HepG2 (cell line): ENCODE measurements at regions not wholly inside any gene's neighbourhood (a gene's known extent, or its start where the extent isn't known, plus 50 kb on each side); places are given as distances from the start of the nearest gene placed in this dataset.

Experiments used
- ATAC-seq: fragments of 200-7000 bp; cut with Tn5 transposase; 3 replicates; pipeline ENCODE4 v1.9.1; 2020; ENCODE audit warnings: mild to moderate bottlenecking, moderate library complexity
- BruUV-seq: library from RNA; stranded (reverse); fragments of 400-500 nt; replicated peaks from 2 replicates; lab custom pipeline; 2021; lab: Mats Ljungman, UMichigan
- CTCF ChIA-PET: fragments of 300-600 bp; formaldehyde crosslinking; extraction: SDS; loops from one replicate; lab custom pipeline; 2021; ENCODE audit warnings: low total read pairs, inconsistent platforms, low intra/inter-chr PET ratio; lab: Yijun Ruan, JAX
- POLR2A ChIA-PET: fragments of 350-600 bp; sonication (Branson Sonifier 250); formaldehyde crosslinking; loops from one replicate; lab custom pipeline; 2020; ENCODE audit warnings: antibody characterized with exemption, inconsistent platforms; lab: Yijun Ruan, JAX
- DNase-seq: peaks from one replicate; pipeline ENCODE4 v3.0.0-alpha.2; 2015; ENCODE audit warnings: low spot score
- FAIRE-seq: peaks from 3 replicates; lab custom pipeline; 2011; peaks lifted over from hg19 to GRCh38; lab: Jason Lieb, UNC
- H2AFZ ChIP-seq: one replicate; pipeline ENCODE4 v1.6.1; 2011; ENCODE audit warnings: low read length, inconsistent platforms
- H3K27ac ChIP-seq: fragments of 300-600 bp; 3 replicates; pipeline ENCODE4 v1.8.0; 2011; ENCODE audit warnings: mixed run types, mild to moderate bottlenecking, mixed read lengths, low read length, inconsistent platforms; ENCODE audit not compliant: insufficient read depth; ENCODE audit errors: extremely low read length
- H3K27me3 ChIP-seq, 2 experiments: fragments of 200-600 bp in 1 of 2; 2 replicates in 1 of 2; 3 replicates in 1 of 2; pipeline versions ENCODE4 v1.6.0 to v1.8.0; 2011; ENCODE audit warnings: low read length in 2 of 2, mild to moderate bottlenecking in 2 of 2, moderate library complexity in 2 of 2, inconsistent platforms in 1 of 2; ENCODE audit not compliant: insufficient read depth in 2 of 2, control insufficient read depth in 1 of 2
- H3K36me3 ChIP-seq, 2 experiments: fragments of 200-600 bp in 1 of 2; replicated peaks in 1 of 2; 2 replicates in 1 of 2; 3 replicates in 1 of 2; pipeline versions ENCODE4 v1.5.1 to v1.8.0; 2011; ENCODE audit warnings: low read length in 2 of 2, inconsistent platforms in 1 of 2; ENCODE audit not compliant: insufficient read depth in 2 of 2, control insufficient read depth in 1 of 2
- H3K4me1 ChIP-seq: 2 replicates; pipeline ENCODE4 v1.5.1; 2012; ENCODE audit warnings: low read length, inconsistent platforms; ENCODE audit not compliant: insufficient read depth
- H3K4me2 ChIP-seq: 2 replicates; pipeline ENCODE4 v1.6.0; 2011; ENCODE audit warnings: low read depth, low read length, inconsistent platforms
- H3K4me3 ChIP-seq, 3 experiments: fragments of 200-600 bp in 1 of 3; sonication (generic), shearing (Covaris generic) in 1 of 3; replicated peaks in 1 of 3; 2 replicates each; pipeline ENCODE4 v1.5.1; 2011 to 2016; ENCODE audit warnings: low read length in 3 of 3, inconsistent platforms in 2 of 3, low read depth in 2 of 3, mild to moderate bottlenecking in 2 of 3, control low read depth in 1 of 3, mixed read lengths in 1 of 3; ENCODE audit not compliant: insufficient read depth in 1 of 3
- H3K79me2 ChIP-seq: one replicate; pipeline ENCODE4 v1.6.1; 2011; ENCODE audit warnings: low read length, inconsistent platforms; ENCODE audit not compliant: insufficient read depth
- H3K9ac ChIP-seq: 2 replicates; pipeline ENCODE4 v1.6.0; 2011; ENCODE audit warnings: mild to moderate bottlenecking, low read depth, low read length, inconsistent platforms; ENCODE audit not compliant: insufficient read depth
- H3K9me3 ChIP-seq: 2 replicates; pipeline ENCODE4 v1.5.1; 2012; ENCODE audit warnings: mild to moderate bottlenecking, low read length
- H4K20me1 ChIP-seq: 2 replicates; pipeline ENCODE4 v1.6.0; 2011; ENCODE audit warnings: inconsistent platforms, mild to moderate bottlenecking, low read length, moderate library complexity; ENCODE audit not compliant: insufficient read depth
- CBFB ChIP-seq: sonication (generic); formaldehyde crosslinking; IDR thresholded peaks from 2 replicates; pipeline ENCODE4 v1.4.0; 2020; ENCODE audit warnings: missing genetic modification reagents
- ETV5 ChIP-seq: IDR thresholded peaks from 2 replicates; pipeline ENCODE4 v1.6.1; 2018; ENCODE audit warnings: missing biosample characterization, missing genetic modification reagents, inconsistent platforms, borderline replicate concordance
- HHEX ChIP-seq: IDR thresholded peaks from 2 replicates; pipeline ENCODE4 v1.6.1; 2016; ENCODE audit warnings: control low read depth
- ISL2 ChIP-seq: sonication (generic); formaldehyde crosslinking; IDR thresholded peaks from 2 replicates; pipeline ENCODE4 v1.5.0; 2020; ENCODE audit warnings: missing genetic modification reagents
- MED8 ChIP-seq: sonication (generic); formaldehyde crosslinking; IDR thresholded peaks from 2 replicates; pipeline ENCODE4 v1.8.1; 2023; ENCODE audit warnings: mild to moderate bottlenecking, missing genetic modification reagents; ENCODE audit not compliant: insufficient replicate concordance
- MTA1 ChIP-seq: sonication (generic); formaldehyde crosslinking; IDR thresholded peaks from 2 replicates; pipeline ENCODE4 v1.4.0; 2020; ENCODE audit warnings: missing genetic modification reagents, mild to moderate bottlenecking, borderline replicate concordance
- NKX3-1 ChIP-seq: sonication (generic); formaldehyde crosslinking; IDR thresholded peaks from 2 replicates; pipeline ENCODE4 v1.5.0; 2020; ENCODE audit warnings: missing genetic modification reagents
- RFX5 ChIP-seq: IDR thresholded peaks from 2 replicates; pipeline ENCODE4 v1.6.1; 2011; ENCODE audit warnings: low read depth, low read length, improper control_type of control experiment
- ZNF232 ChIP-seq: sonication (generic); formaldehyde crosslinking; IDR thresholded peaks from 2 replicates; pipeline ENCODE4 v1.4.0; 2020; ENCODE audit warnings: missing genetic modification reagents, borderline replicate concordance
- ZNF292 ChIP-seq: sonication (generic); formaldehyde crosslinking; IDR thresholded peaks from 2 replicates; pipeline ENCODE4 v1.8.1; 2022; ENCODE audit warnings: mild to moderate bottlenecking, low read depth, missing genetic modification reagents, borderline replicate concordance
- ZNF343 ChIP-seq: sonication (generic); formaldehyde crosslinking; IDR thresholded peaks from 2 replicates; pipeline ENCODE4 v1.4.0; 2020; ENCODE audit warnings: mild to moderate bottlenecking, missing genetic modification reagents
- ZNF605 ChIP-seq: sonication (generic); formaldehyde crosslinking; IDR thresholded peaks from 2 replicates; pipeline ENCODE4 v1.8.0; 2022; ENCODE audit warnings: mild to moderate bottlenecking, missing genetic modification reagents
- WGBS: methylation state at CpG from one replicate; pipeline ENCODE4 v1.1.6; 2017; ENCODE audit warnings: low lambda C conversion rate; 5-methylcytosine and 5-hydroxymethylcytosine counted together
- in situ Hi-C: cut with HindIII; loops from 2 replicates; pipeline ENCODE4 v1.10.0; 2017; ENCODE audit warnings: low pct_unique_long_range_greater_than_20kb; ENCODE audit not compliant: extremely low pct_ligation_motif_present
- intact Hi-C: fragments of 100-400 bp; cut with micrococcal nuclease; formaldehyde crosslinking; loops from one replicate; pipeline ENCODE4 v1.10.0; 2022; ENCODE audit not compliant: unreplicated experiment
- TF ChIP-seq, protein P1 (sequence below): sonication (generic); formaldehyde crosslinking; IDR thresholded peaks from 2 replicates; pipeline ENCODE4 v1.8.0; 2022; ENCODE audit warnings: mild to moderate bottlenecking, missing genetic modification reagents
- TF ChIP-seq, protein P2 (sequence below): sonication (generic); formaldehyde crosslinking; conservative IDR thresholded peaks from 2 replicates; pipeline ENCODE4 v1.8.0; 2022; ENCODE audit warnings: missing genetic modification reagents
- TF ChIP-seq, protein P3 (sequence below): sonication (generic); formaldehyde crosslinking; IDR thresholded peaks from 2 replicates; pipeline ENCODE4 v1.5.0; 2020; ENCODE audit warnings: missing genetic modification reagents
- TF ChIP-seq, protein P4 (sequence below): sonication (generic); formaldehyde crosslinking; IDR thresholded peaks from 2 replicates; pipeline ENCODE4 v1.8.0; 2022; ENCODE audit warnings: missing genetic modification reagents, low read depth, mild to moderate bottlenecking, borderline replicate concordance
- TF ChIP-seq, protein P5 (sequence below): sonication (generic); formaldehyde crosslinking; IDR thresholded peaks from 2 replicates; pipeline ENCODE4 v1.4.0; 2020; ENCODE audit warnings: mild to moderate bottlenecking, missing genetic modification reagents, borderline replicate concordance
- TF ChIP-seq, protein P6 (sequence below): sonication (generic); formaldehyde crosslinking; IDR thresholded peaks from 2 replicates; pipeline ENCODE4 v1.5.0; 2020; ENCODE audit warnings: missing genetic modification reagents

DNA sequence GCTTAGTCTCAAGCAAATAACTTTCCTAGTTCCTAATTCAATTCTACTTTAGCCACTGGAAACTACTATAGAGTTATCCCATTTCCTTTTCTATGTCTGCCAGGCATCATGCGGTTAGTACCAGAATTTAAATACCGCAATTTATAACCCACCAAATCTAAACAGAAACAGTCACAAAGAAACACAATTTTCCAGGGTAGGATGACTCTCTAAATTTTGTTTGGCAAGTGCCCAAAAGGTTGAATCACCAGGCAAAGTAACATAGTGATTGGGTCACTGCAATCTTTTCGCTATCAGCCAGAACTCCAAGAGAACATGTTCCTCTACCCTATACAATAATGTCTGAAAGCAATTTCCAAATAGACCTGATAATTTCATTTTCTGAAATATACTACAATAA is 240.2 kb upstream of the GRIA3 start:
- Histone ChIP-seq H3K4me1 (no peaks in the 10 kb centered on the region), H3K4me2 (no peak overlapping the region), H4K20me1 (no peaks in the 10 kb centered on the region), H2AFZ (no peak overlapping the region), H3K79me2 (no peaks in the 10 kb centered on the region), H3K27ac (no peak overlapping the region), H3K36me3 (no peaks in the 10 kb centered on the region), H3K9ac (no peak overlapping the region), H3K27me3 (no peaks in the 10 kb centered on the region), H3K4me3 (no peak overlapping the region), H3K9me3 (no peaks in the 10 kb centered on the region)
- ChIA-PET CTCF (no interaction called here), POLR2A (no interaction called here)
- in situ Hi-C loops: no loop called here
- intact Hi-C loops: no loop called here
- FAIRE-seq: no peak
- 31% methylated on average over 3 of the region's 3 CpGs for WGBS
- BruUV-seq: no TSS peak
- TF ChIP-seq NKX3-1 (no peak), ISL2 (no peak), ZNF605 (CRISPR knock-in tag) (no peak), ETV5 (CRISPR knock-in tag) (no peak), ZNF343 (CRISPR knock-in tag) (no peak), CBFB (CRISPR knock-in tag) (no peak), MTA1 (CRISPR knock-in tag) (no peak), MED8 (no peak), HHEX (no peak), RFX5 (no peak), ZNF292 (CRISPR knock-in tag) (no peak), ZNF232 (CRISPR knock-in tag) (no peak)
- TF ChIP-seq, protein P1, sequence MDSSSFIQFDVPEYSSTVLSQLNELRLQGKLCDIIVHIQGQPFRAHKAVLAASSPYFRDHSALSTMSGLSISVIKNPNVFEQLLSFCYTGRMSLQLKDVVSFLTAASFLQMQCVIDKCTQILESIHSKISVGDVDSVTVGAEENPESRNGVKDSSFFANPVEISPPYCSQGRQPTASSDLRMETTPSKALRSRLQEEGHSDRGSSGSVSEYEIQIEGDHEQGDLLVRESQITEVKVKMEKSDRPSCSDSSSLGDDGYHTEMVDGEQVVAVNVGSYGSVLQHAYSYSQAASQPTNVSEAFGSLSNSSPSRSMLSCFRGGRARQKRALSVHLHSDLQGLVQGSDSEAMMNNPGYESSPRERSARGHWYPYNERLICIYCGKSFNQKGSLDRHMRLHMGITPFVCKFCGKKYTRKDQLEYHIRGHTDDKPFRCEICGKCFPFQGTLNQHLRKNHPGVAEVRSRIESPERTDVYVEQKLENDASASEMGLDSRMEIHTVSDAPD (CRISPR knock-in tag): no peak
- TF ChIP-seq, protein P2, sequence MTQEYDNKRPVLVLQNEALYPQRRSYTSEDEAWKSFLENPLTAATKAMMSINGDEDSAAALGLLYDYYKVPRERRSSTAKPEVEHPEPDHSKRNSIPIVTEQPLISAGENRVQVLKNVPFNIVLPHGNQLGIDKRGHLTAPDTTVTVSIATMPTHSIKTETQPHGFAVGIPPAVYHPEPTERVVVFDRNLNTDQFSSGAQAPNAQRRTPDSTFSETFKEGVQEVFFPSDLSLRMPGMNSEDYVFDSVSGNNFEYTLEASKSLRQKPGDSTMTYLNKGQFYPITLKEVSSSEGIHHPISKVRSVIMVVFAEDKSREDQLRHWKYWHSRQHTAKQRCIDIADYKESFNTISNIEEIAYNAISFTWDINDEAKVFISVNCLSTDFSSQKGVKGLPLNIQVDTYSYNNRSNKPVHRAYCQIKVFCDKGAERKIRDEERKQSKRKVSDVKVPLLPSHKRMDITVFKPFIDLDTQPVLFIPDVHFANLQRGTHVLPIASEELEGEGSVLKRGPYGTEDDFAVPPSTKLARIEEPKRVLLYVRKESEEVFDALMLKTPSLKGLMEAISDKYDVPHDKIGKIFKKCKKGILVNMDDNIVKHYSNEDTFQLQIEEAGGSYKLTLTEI: no peak
- TF ChIP-seq, protein P3, sequence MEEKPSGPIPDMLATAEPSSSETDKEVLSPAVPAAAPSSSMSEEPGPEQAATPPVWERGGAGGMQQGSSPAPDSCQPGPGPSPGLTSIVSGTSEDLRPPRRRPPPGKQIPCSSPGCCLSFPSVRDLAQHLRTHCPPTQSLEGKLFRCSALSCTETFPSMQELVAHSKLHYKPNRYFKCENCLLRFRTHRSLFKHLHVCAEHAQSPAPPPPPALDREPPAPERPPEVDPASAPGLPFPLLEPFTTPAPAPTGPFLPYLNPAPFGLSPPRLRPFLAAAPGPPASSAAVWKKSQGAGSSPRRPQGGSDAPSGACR (CRISPR knock-in tag): no peak
- TF ChIP-seq, protein P4, sequence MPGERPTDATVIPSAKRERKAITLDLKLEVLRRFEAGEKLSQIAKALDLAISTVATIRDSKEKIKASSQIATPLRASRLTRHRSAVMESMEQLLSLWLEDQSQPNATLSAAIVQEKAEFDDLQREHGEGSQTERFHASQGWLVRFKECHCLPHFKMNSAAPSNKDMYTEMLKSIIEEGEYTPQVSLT: no peak
- TF ChIP-seq, protein P5, sequence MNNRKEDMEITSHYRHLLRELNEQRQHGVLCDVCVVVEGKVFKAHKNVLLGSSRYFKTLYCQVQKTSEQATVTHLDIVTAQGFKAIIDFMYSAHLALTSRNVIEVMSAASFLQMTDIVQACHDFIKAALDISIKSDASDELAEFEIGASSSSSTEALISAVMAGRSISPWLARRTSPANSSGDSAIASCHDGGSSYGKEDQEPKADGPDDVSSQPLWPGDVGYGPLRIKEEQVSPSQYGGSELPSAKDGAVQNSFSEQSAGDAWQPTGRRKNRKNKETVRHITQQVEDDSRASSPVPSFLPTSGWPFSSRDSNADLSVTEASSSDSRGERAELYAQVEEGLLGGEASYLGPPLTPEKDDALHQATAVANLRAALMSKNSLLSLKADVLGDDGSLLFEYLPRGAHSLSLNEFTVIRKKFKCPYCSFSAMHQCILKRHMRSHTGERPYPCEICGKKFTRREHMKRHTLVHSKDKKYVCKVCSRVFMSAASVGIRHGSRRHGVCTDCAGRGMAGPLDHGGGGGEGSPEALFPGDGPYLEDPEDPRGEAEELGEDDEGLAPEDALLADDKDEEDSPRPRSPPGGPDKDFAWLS (CRISPR knock-in tag): no peak
- TF ChIP-seq, protein P6, sequence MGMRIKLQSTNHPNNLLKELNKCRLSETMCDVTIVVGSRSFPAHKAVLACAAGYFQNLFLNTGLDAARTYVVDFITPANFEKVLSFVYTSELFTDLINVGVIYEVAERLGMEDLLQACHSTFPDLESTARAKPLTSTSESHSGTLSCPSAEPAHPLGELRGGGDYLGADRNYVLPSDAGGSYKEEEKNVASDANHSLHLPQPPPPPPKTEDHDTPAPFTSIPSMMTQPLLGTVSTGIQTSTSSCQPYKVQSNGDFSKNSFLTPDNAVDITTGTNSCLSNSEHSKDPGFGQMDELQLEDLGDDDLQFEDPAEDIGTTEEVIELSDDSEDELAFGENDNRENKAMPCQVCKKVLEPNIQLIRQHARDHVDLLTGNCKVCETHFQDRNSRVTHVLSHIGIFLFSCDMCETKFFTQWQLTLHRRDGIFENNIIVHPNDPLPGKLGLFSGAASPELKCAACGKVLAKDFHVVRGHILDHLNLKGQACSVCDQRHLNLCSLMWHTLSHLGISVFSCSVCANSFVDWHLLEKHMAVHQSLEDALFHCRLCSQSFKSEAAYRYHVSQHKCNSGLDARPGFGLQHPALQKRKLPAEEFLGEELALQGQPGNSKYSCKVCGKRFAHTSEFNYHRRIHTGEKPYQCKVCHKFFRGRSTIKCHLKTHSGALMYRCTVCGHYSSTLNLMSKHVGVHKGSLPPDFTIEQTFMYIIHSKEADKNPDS (CRISPR knock-in tag): no peak
- no peak for DNase-seq
- no peak for ATAC-seq
